H4 (cell line): ENCODE measurements at regions not wholly inside any gene's neighbourhood (a gene's known extent, or its start where the extent isn't known, plus 50 kb on each side); places are given as distances from the start of the nearest gene placed in this dataset.
"Not testable (repeated sequence)": the region's sequence is repeated elsewhere in the genome, so short reads cannot be mapped to it uniquely, and the experiment has no call there.

Experiments used
- DNase-seq: peaks from one replicate; pipeline ENCODE4 v3.0.0-alpha.2; 2015; ENCODE audit warnings: low spot score

GRCh38 chr5:87198010-87198409 lies 69.7 kb upstream of the RASA1 start:
- no peak for DNase-seq

GRCh38 chr5:87199246-87199645 lies 68.4 kb upstream of the RASA1 start:
- not testable (repeated sequence) for DNase-seq

GRCh38 chr5:87199704-87200103 lies 68.0 kb upstream of the RASA1 start:
- not testable (repeated sequence) for DNase-seq

- DNase-seq: no peak
These were observed 57.6 kb upstream of the RASA1 start for GRCh38 chr5:87210076-87210475.

GRCh38 chr5:87210743-87211142 lies 56.9 kb upstream of the RASA1 start:
- no peak for DNase-seq

- DNase-seq: no peak
These were observed 56.0 kb upstream of the RASA1 start for GRCh38 chr5:87211676-87212075.

GRCh38 chr5:87212183-87212582 lies 55.5 kb upstream of the RASA1 start:
- DNase-seq: not testable (repeated sequence)

- DNase-seq: not testable (repeated sequence)
These were observed 50.2 kb upstream of the RASA1 start for GRCh38 chr5:87217480-87217879.
